ENCODE measurements at regions not wholly inside any gene's neighbourhood (a gene's known extent, or its start where the extent isn't known, plus 50 kb on each side); places are given as distances from the start of the nearest gene placed in this dataset.
"Not testable (repeated sequence)": the region's sequence is repeated elsewhere in the genome, so short reads cannot be mapped to it uniquely, and the experiment has no call there.

- H3K9me3 ChIP-seq, result peaks cover 0 to 4% of the 10 kb centered on the region in 2 donors
- H3K27me3 ChIP-seq, result peaks cover 0 to 36% of the 10 kb centered on the region in 2 donors
- no peak for TF ChIP-seq POLR2AphosphoS5 (IDR thresholded peaks at IDR 0.05)
- TF ChIP-seq CTCF (IDR thresholded peaks at IDR 0.05), result no peak
- TF ChIP-seq POLR2A (IDR thresholded peaks at IDR 0.05), result no peak
- H3K36me3 ChIP-seq, result no peaks in the 10 kb centered on the region
- no peak overlapping the region for H3K27ac ChIP-seq
- DNase-seq (ENCODE audit: low spot score in 2 of 2), result no peak
- intact Hi-C loops (cut with DNase I; ENCODE audit: low total_unique reads), result no loop called here
- H3K4me1 ChIP-seq, result no peaks in the 10 kb centered on the region
- no peak overlapping the region for H3K4me3 ChIP-seq
These were observed 55.4 kb upstream of the GOLGA8A start for GRCh38 chr15:34493001-34493400.

GRCh38 chr15:34491488-34491887 lies 53.9 kb upstream of the GOLGA8A start:
- H3K9me3 ChIP-seq; intact Hi-C loops (cut with DNase I; ENCODE audit: low total_unique reads); H3K4me3 ChIP-seq; H3K27ac ChIP-seq; H3K36me3 ChIP-seq; H3K4me1 ChIP-seq; DNase-seq (ENCODE audit: low spot score in 2 of 2): not testable (repeated sequence)
- H3K27me3 ChIP-seq, result peaks cover 0 to 35% of the 10 kb centered on the region in 2 donors

GRCh38 chr15:34490417-34491193 lies 53.0 kb upstream of the GOLGA8A start:
- H3K4me1 ChIP-seq, result no peaks in the 10 kb centered on the region
- no peak for DNase-seq (ENCODE audit: low spot score in 2 of 2)
- H3K9me3 ChIP-seq, result peaks cover 0 to 4% of the 10 kb centered on the region in 2 donors
- H3K27ac ChIP-seq, result no peak overlapping the region
- no peak for TF ChIP-seq CTCF (IDR thresholded peaks at IDR 0.05)
- no peak for TF ChIP-seq POLR2A (IDR thresholded peaks at IDR 0.05)
- TF ChIP-seq POLR2AphosphoS5 (IDR thresholded peaks at IDR 0.05), result no peak
- no peak overlapping the region for H3K4me3 ChIP-seq
- intact Hi-C loops (cut with DNase I; ENCODE audit: low total_unique reads), result no loop called here
- no peaks in the 10 kb centered on the region for H3K36me3 ChIP-seq
- peaks cover 0 to 29% of the 10 kb centered on the region in 2 donors for H3K27me3 ChIP-seq

- peaks cover 0 to 16% of the 10 kb centered on the region in 2 donors for H3K27me3 ChIP-seq
- H3K27ac ChIP-seq; intact Hi-C loops (cut with DNase I; ENCODE audit: low total_unique reads); DNase-seq (ENCODE audit: low spot score in 2 of 2); H3K4me3 ChIP-seq; H3K4me1 ChIP-seq; H3K36me3 ChIP-seq; H3K9me3 ChIP-seq: not testable (repeated sequence)
These were observed 51.7 kb upstream of the GOLGA8A start for GRCh38 chr15:34488973-34489959.
